PC-9 (cell line): ENCODE measurements at regions not wholly inside any gene's neighbourhood (a gene's known extent, or its start where the extent isn't known, plus 50 kb on each side); places are given as distances from the start of the nearest gene placed in this dataset.

Experiments
- BruUV-seq: library from RNA; stranded (reverse); fragments of 400-500 nt; replicated peaks from 2 replicates; lab custom pipeline; 2021; lab: Mats Ljungman, UMichigan
- CTCF ChIA-PET: fragments of 300-600 bp; sonication (Branson Sonifier 250); formaldehyde crosslinking; loops from one replicate; lab custom pipeline; 2022; ENCODE audit warnings: antibody characterized with exemption; lab: Charles Lee
- POLR2A ChIA-PET: fragments of 300-600 bp; sonication (Branson Sonifier 250); formaldehyde crosslinking; loops from one replicate; lab custom pipeline; 2022; ENCODE audit warnings: antibody characterized with exemption; ENCODE audit not compliant: unreplicated experiment; lab: Charles Lee
- DNase-seq, 2 experiments: peaks; one replicate each; pipeline versions ENCODE4 v3.0.0 to v3.0.0-alpha.2; 2015 to 2022; ENCODE audit warnings: mixed read lengths in 1 of 2
- H2AFZ ChIP-seq: fragments of 200-600 bp; sonication (generic); 2 replicates; pipeline ENCODE4 v1.8.1; 2017; ENCODE audit warnings: antibody characterized with exemption
- H3F3A ChIP-seq: fragments of 200-600 bp; sonication (generic); 2 replicates; pipeline ENCODE4 v1.8.1; 2017; ENCODE audit warnings: antibody characterized with exemption, mild to moderate bottlenecking, low read depth; ENCODE audit not compliant: insufficient read depth
- H3K27ac ChIP-seq: fragments of 200-600 bp; sonication (generic); 2 replicates; pipeline ENCODE4 v1.6.1; 2016; ENCODE audit warnings: mixed run types
- H3K27me3 ChIP-seq: fragments of 200-600 bp; sonication (generic); 2 replicates; pipeline ENCODE4 v1.6.1; 2016; ENCODE audit warnings: low read depth, mixed run types; ENCODE audit not compliant: insufficient read depth
- H3K36me3 ChIP-seq: fragments of 200-600 bp; sonication (generic); 2 replicates; pipeline ENCODE4 v1.6.1; 2016; ENCODE audit warnings: low read depth, mixed run types
- H3K4me1 ChIP-seq: fragments of 200-600 bp; sonication (generic); replicated peaks from 2 replicates; pipeline ENCODE4 v1.6.1; 2016; ENCODE audit warnings: mixed run types; ENCODE audit not compliant: insufficient read depth
- H3K4me2 ChIP-seq: fragments of 200-600 bp; sonication (generic); 2 replicates; pipeline ENCODE4 v1.6.1; 2017; ENCODE audit warnings: mixed run types
- H3K4me3 ChIP-seq: fragments of 200-600 bp; sonication (generic); 2 replicates; pipeline ENCODE4 v1.6.1; 2016; ENCODE audit warnings: mixed run types
- H3K79me2 ChIP-seq: fragments of 200-600 bp; sonication (generic); 2 replicates; pipeline ENCODE4 v1.6.1; 2017; ENCODE audit warnings: low read depth, mixed run types
- H3K9me2 ChIP-seq: fragments of 200-600 bp; sonication (generic); 2 replicates; pipeline ENCODE4 v1.8.1; 2017; ENCODE audit warnings: mild to moderate bottlenecking; ENCODE audit not compliant: insufficient read depth
- H3K9me3 ChIP-seq: fragments of 200-600 bp; sonication (generic); 2 replicates; pipeline ENCODE4 v1.8.1; 2016; ENCODE audit warnings: low read depth; ENCODE audit not compliant: insufficient read depth
- H4K20me1 ChIP-seq: fragments of 200-600 bp; sonication (generic); 2 replicates; pipeline ENCODE4 v1.8.1; 2017; ENCODE audit not compliant: insufficient read depth
- EZH2 ChIP-seq: fragments of 200-600 bp; sonication (generic); IDR thresholded peaks from 2 replicates; pipeline ENCODE4 v1.8.0; 2017; ENCODE audit warnings: antibody characterized with exemption, low read depth
- intact Hi-C: fragments of 100-400 bp; cut with micrococcal nuclease; formaldehyde crosslinking; loops from one replicate; pipeline ENCODE4 v1.10.0; 2022; ENCODE audit not compliant: unreplicated experiment
- TF ChIP-seq, protein P1 (sequence below): fragments of 200-600 bp; sonication (generic); conservative IDR thresholded peaks from 2 replicates; pipeline ENCODE4 v1.6.1; 2017; ENCODE audit warnings: mixed run types, antibody characterized with exemption, mild to moderate bottlenecking, moderate library complexity

- H3K9me2 ChIP-seq = no peaks in the 10 kb centered on the region
- no peaks in the 10 kb centered on the region for H4K20me1 ChIP-seq
- TF ChIP-seq, protein P1, sequence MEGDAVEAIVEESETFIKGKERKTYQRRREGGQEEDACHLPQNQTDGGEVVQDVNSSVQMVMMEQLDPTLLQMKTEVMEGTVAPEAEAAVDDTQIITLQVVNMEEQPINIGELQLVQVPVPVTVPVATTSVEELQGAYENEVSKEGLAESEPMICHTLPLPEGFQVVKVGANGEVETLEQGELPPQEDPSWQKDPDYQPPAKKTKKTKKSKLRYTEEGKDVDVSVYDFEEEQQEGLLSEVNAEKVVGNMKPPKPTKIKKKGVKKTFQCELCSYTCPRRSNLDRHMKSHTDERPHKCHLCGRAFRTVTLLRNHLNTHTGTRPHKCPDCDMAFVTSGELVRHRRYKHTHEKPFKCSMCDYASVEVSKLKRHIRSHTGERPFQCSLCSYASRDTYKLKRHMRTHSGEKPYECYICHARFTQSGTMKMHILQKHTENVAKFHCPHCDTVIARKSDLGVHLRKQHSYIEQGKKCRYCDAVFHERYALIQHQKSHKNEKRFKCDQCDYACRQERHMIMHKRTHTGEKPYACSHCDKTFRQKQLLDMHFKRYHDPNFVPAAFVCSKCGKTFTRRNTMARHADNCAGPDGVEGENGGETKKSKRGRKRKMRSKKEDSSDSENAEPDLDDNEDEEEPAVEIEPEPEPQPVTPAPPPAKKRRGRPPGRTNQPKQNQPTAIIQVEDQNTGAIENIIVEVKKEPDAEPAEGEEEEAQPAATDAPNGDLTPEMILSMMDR = no peak
- TF ChIP-seq EZH2 = no peak
- H3K9me3 ChIP-seq = no peaks in the 10 kb centered on the region
- no peak overlapping the region for H2AFZ ChIP-seq
- no peak for DNase-seq
- ChIA-PET POLR2A (interaction anchor here (0.6 to 1.2 kb wide), 3 partner anchors 33 to 312 kb away, joined by 3 to 8 read pairs (median 3); no protein-coding TSS in a partner anchor), CTCF (interaction anchor here (1.2 kb wide), 2 partner anchors 159 to 426 kb away, joined by 4 to 10 read pairs; no protein-coding TSS in a partner anchor)
- no peaks in the 10 kb centered on the region for H3K79me2 ChIP-seq
- H3K4me1 ChIP-seq = peaks cover 37% of the 10 kb centered on the region
- intact Hi-C loops = loop anchor here (1.0 to 5.0 kb wide), 4 partner anchors 152 to 429 kb away; no protein-coding TSS in a partner anchor
- no peaks in the 10 kb centered on the region for H3K36me3 ChIP-seq
- BruUV-seq = no TSS peak
- H3K4me2 ChIP-seq = 0 out of 2 replicates have a peak overlapping the region, but pooled peaks have one; percentile 4
- no peak overlapping the region for H3K4me3 ChIP-seq
- H3F3A ChIP-seq = peaks cover 36% of the 10 kb centered on the region
- peak overlapping the region; percentile 88 for H3K27ac ChIP-seq
- no peaks in the 10 kb centered on the region for H3K27me3 ChIP-seq
These were observed 203.9 kb downstream of the TOMM20 start for GRCh38 chr1:234924450-234925355.

- Histone ChIP-seq H3K27ac (no peak overlapping the region), H3K36me3 (no peaks in the 10 kb centered on the region), H2AFZ (no peak overlapping the region), H3K4me1 (peaks cover 37% of the 10 kb centered on the region), H3K27me3 (no peaks in the 10 kb centered on the region), H3F3A (peaks cover 32% of the 10 kb centered on the region), H3K9me3 (no peaks in the 10 kb centered on the region), H3K9me2 (no peaks in the 10 kb centered on the region), H4K20me1 (no peaks in the 10 kb centered on the region), H3K4me2 (no peak overlapping the region), H3K4me3 (no peak overlapping the region), H3K79me2 (no peaks in the 10 kb centered on the region)
- ChIA-PET CTCF (no interaction called here), POLR2A (interaction anchor here (0.6 kb wide), 2 partner anchors 27 to 34 kb away, joined by 3 to 22 read pairs; no protein-coding TSS in a partner anchor)
- intact Hi-C loops = loop anchor here (2.0 kb wide), 1 partner anchor 325 kb away; no protein-coding TSS in a partner anchor
- TF ChIP-seq, protein P1 = no peak
- no peak for TF ChIP-seq EZH2
- no peak for DNase-seq
- no TSS peak for BruUV-seq
These were observed 205.0 kb downstream of the TOMM20 start for GRCh38 chr1:234923626-234924025.

DNA sequence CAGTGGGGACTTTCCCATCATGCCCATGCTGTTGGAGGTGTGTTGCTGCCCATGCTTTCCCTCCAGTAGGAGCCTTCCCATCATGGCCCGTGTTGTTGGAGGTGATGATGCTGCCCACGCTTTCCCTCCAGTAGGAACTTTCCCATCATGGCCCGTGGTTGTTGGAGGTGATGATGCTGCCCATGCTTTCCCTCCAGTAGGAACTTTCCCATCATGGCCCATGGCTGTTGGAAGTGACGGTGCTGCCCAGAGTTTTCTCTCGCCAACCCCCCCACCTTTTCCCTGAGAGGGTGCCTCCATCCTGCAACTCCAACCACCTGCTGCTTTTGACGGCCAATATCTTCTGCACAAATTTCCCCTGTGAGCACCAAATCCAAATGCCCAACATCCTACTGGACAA lies 205.7 kb downstream of the TOMM20 start:
- no peaks in the 10 kb centered on the region for H3K36me3 ChIP-seq
- no peaks in the 10 kb centered on the region for H3K27me3 ChIP-seq
- CTCF ChIA-PET = no interaction called here
- no peak overlapping the region for H3K4me3 ChIP-seq
- H3K27ac ChIP-seq = no peak overlapping the region
- no peaks in the 10 kb centered on the region for H4K20me1 ChIP-seq
- H3F3A ChIP-seq = peaks cover 32% of the 10 kb centered on the region
- BruUV-seq = no TSS peak
- intact Hi-C loops = no loop called here
- DNase-seq = no peak
- no peaks in the 10 kb centered on the region for H3K9me3 ChIP-seq
- H3K4me1 ChIP-seq = peaks cover 31% of the 10 kb centered on the region
- H3K79me2 ChIP-seq = no peaks in the 10 kb centered on the region
- H3K9me2 ChIP-seq = no peaks in the 10 kb centered on the region
- TF ChIP-seq EZH2 = no peak
- TF ChIP-seq, protein P1 = no peak
- POLR2A ChIA-PET = interaction anchor here (0.6 to 0.8 kb wide), 2 partner anchors 28 to 32 kb away, joined by 7 to 22 read pairs; no protein-coding TSS in a partner anchor
- H2AFZ ChIP-seq = no peak overlapping the region
- H3K4me2 ChIP-seq = no peak overlapping the region
